ENCODE measurements at regions not wholly inside any gene's neighbourhood (a gene's known extent, or its start where the extent isn't known, plus 50 kb on each side); places are given as distances from the start of the nearest gene placed in this dataset.

- FAIRE-seq: no peak
These were observed 327.7 kb upstream of the F9 start for GRCh38 chrX:139202742-139203420.

More at GRCh38 chrX:139202742-139203420, 327.7 kb upstream of the F9 start:
- Histone ChIP-seq H3K9me3 (replicated peaks; ENCODE audit: control insufficient read depth, insufficient read depth, low read depth, low read length) (no peaks in the 10 kb centered on the region), H3K4me2 (ENCODE audit: insufficient read depth, low read length) (peak overlapping the region; percentile 43), H3K79me2 (ENCODE audit: control insufficient read depth, insufficient read depth, low read length) (peaks cover 13% of the 10 kb centered on the region; the same call in 2 of the 3 replicates), H3K4me1 (replicated peaks in 1 of 2; ENCODE audit: control insufficient read depth in 2 of 2, insufficient read depth in 2 of 2, low read length in 2 of 2) (peaks cover 30 to 37% of the 10 kb centered on the region in 2 experiments; a peak in 4 of 5 replicates), H3K27me3 (ENCODE audit: control insufficient read depth in 2 of 2, insufficient read depth in 2 of 2, low read length in 2 of 2) (no peaks in the 10 kb centered on the region), H3K9me1 (ENCODE audit: control insufficient read depth, insufficient read depth, low read length) (no peaks in the 10 kb centered on the region), H3K9ac (ENCODE audit: insufficient read depth in 1 of 2, low read depth in 2 of 2, low read length in 2 of 2) (peak overlapping the region; percentile 2 to 25; a peak in 2 of 4 replicates), H3K4me3 (peak overlapping the region; percentile 19; the same call in 1 of the 2 replicates), H3K27ac (ENCODE audit: extremely low read depth, low read depth, low read length) (0 out of 3 replicates have a peak overlapping the region, but pooled peaks have one; percentile 25), H2AFZ (ENCODE audit: low read depth, low read length) (0 out of 2 replicates have a peak overlapping the region, but pooled peaks have one; percentile 55), H3K36me3 (ENCODE audit: control insufficient read depth, insufficient read depth, low read length) (peaks cover 4% of the 10 kb centered on the region; the same call in 1 of the 3 replicates), H4K20me1 (replicated peaks; ENCODE audit: control insufficient read depth, insufficient read depth, low read length) (no peaks in the 10 kb centered on the region)
- CTCF ChIA-PET (ENCODE audit: low intra/inter-chr PET ratio): no interaction called here
- BruUV-seq (replicated peaks): no TSS peak
- intact Hi-C loops (cut with micrococcal nuclease) (loop anchor here (5.0 kb wide), 1 partner anchor 76 kb away; no protein-coding TSS in a partner anchor), in situ Hi-C loops (cut with MboI) (no loop called here)
- DNase-seq (ENCODE audit: extremely low read depth in 1 of 4, low spot score in 3 of 4) (no peak), ATAC-seq (0 out of 3 replicates have a peak, but pooled peaks have one; percentile 4)
- TF ChIP-seq ZNF436 (CRISPR knock-in tag; IDR thresholded peaks at IDR 0.05): no peak
- no peak for TF ChIP-seq PBX2 (CRISPR knock-in tag; IDR thresholded peaks at IDR 0.05; ENCODE audit: low read depth)
- TF ChIP-seq PBX2 (tag; conservative IDR thresholded peaks at IDR 0.05; ENCODE audit: low read depth): no peak
- TF ChIP-seq ZNF717 (CRISPR knock-in tag; IDR thresholded peaks at IDR 0.05): no peak
- TF ChIP-seq SLC30A9 (CRISPR knock-in tag; IDR thresholded peaks at IDR 0.05): no peak
- no peak for TF ChIP-seq CTCF (IDR thresholded peaks at IDR 0.05 in 2 of 3, conservative IDR thresholded peaks at IDR 0.05 in 1 of 3; ENCODE audit: insufficient read depth in 2 of 3, low read depth in 1 of 3, low read length in 3 of 3)
- 61% methylated on average over 12 of the region's 34 CpGs for WGBS (ENCODE audit: insufficient coverage, low coverage, missing lambda C conversion rate)
- POLR2A ChIA-PET: interaction anchor here (0.6 to 3.0 kb wide), 4 partner anchors 8 to 11 kb away, joined by 3 to 14 read pairs (median 5); no protein-coding TSS in a partner anchor
